HG03469 (cell line): ENCODE measurements at regions not wholly inside any gene's neighbourhood (a gene's known extent, or its start where the extent isn't known, plus 50 kb on each side); places are given as distances from the start of the nearest gene placed in this dataset.
"Not testable (repeated sequence)": the region's sequence is repeated elsewhere in the genome, so short reads cannot be mapped to it uniquely, and the experiment has no call there.

Source experiments
- ATAC-seq: cut with Tn5 transposase; IDR thresholded peaks from one replicate; pipeline ENCODE4 v1.9.1; 2021; ENCODE audit warnings: mild to moderate bottlenecking, moderate library complexity, moderate number of reproducible peaks; ENCODE audit not compliant: unreplicated experiment

DNA sequence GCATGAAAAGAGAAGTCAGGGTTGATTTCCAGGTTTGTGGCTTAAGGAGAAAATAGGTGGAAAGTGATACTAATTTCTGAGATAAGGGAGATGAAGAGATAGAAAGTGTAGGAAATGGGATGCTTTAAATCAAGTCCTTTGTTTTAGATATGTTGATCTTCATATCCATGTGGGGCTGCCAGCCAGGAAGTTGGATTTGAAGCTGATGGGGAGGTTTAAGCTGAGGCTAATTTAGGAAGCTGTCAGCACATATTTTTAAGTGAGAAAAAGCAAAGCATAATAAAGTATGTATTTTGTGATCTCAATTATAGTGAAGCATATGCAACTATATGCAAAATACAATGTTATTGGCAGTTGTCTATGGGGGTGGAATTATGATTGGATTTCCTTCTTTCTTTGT, 428.4 kb downstream of the CSNK1G3 start:
- ATAC-seq = no peak

DNA sequence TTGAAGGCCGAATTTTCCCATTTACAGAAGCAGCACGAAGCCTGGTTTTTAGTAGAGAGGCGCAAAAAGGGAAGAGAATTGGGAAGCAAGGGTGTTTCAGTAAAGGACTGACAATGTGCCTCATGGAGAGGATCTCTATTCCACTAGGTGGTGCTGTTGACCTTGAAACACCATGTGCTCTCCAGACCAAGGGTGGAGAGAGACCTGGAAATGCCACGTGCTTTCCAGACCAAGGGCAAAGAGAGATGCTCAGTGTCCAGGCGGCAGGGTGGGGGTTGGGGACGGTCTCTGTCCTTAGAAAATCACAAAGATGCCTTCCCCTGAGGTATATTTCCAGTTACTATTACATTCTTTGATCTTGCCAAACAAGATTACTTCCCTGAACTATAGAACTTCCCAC, 425.3 kb downstream of the CSNK1G3 start:
- no peak for ATAC-seq

DNA sequence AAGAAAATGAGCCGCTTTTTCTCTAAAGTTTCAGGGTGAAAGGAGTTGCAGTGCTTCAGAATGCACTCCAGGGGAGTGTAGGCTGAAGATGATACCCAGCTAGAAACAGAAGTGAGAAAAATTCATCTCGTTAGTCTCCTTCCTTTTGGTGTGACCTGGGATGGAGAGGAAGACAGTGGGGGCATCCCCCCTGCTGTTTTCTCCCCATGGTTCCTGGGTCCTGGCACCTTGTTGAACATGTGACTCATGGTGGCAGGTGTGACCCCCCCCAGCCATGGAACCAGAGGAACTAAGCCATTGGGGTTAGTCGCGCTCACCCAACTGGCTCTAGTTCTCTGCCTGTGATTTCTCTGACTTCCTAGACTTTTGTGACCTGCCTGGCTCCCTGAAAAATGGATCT, 424.6 kb downstream of the CSNK1G3 start:
- ATAC-seq = no peak

GRCh38 chr5:123933812-123934211, 421.8 kb downstream of the CSNK1G3 start:
- ATAC-seq = not testable (repeated sequence)

GRCh38 chr5:123929055-123929474, 417.1 kb downstream of the CSNK1G3 start:
- no peak for ATAC-seq

DNA sequence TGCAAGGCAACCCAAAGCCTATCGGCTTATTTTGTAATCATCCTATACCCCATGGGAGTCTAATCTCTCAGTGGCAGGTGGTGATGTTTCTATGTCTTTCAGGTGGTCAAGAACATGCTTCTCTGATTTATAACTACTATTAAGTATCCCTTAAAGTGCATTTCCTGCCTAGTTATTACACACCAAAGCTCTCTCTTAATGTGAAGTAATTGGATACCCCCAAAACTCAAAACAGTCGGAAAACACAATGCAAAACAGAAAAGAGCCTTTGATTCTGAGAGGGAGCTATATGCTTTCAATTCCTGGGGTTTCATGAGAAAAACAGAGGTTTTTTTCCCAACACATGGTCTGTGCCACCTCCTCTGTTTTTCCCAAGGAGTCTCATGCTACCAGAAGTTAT, 416.4 kb downstream of the CSNK1G3 start:
- no peak for ATAC-seq

DNA sequence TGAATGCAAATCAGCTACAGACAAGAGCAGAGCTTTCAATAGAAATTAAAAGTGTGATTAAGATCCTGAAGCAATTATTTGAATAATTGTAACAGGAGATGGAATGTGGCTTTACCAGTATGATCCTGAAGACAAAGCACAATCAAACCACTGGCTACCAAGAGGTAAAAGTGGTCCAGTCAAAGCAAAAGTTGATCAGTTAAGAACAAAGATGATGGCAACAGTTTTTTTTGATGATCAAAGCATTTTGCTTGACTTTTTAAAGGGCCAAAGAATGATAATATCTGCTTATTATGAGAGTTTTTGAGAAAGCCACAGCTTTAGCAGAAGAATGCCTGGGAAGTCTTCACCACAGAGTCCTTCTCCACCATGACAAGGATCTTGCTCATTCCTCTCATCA, 409.2 kb downstream of the CSNK1G3 start:
- no peak for ATAC-seq

DNA sequence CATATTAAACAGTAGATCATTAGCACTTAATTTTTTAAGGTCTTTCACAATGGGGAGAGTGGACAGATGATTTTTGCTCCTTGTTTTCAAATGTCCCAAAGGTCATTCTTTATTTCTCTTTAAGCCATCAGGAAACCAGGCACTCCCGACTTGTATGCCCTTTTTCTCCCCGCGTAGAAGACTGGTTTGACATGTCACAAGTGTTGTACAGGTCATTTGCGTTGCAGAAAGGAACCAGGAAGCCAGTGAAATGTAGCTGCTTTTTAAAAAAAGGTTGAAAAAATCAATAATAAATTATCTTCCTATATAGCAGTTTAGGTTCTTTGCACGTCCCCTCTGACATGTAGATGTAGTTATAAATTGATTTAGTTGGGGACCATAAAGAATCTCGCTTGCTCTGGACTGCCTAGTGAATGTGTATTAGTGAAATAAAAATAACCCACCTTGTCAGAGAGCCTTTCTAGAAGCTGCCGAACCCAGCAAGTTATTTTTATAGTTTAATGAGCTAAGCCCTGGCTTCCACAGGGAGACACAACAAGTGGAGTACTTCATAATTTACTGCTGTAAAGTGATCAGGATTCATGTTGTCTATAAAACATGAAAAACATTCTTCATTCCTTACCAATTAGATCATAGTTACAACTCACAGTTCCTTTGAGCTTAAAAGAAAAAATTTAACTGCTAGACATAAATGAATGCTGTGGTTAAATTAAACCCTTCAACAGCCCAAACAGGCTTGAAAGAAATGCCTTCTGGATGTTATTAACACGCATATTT, 404.6 kb downstream of the CSNK1G3 start:
- no peak for ATAC-seq

DNA sequence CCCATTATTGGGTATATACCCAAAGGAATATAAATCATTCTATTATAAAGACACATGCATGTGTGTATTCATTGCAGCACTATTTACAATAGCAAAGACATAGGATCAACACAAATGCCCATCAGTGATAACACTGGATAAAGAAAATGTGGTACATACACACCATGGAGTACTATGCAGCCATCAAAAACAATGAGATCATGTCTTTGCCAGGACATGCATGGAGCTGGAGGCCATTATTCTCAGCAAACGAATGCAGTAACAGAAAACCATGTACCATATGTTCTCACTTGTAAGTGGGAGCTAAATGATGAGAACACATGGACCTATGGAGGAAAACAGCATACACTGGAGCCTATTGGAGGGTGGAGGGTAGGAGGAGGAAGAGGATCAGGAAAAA, 402.4 kb downstream of the CSNK1G3 start:
- ATAC-seq = no peak

DNA sequence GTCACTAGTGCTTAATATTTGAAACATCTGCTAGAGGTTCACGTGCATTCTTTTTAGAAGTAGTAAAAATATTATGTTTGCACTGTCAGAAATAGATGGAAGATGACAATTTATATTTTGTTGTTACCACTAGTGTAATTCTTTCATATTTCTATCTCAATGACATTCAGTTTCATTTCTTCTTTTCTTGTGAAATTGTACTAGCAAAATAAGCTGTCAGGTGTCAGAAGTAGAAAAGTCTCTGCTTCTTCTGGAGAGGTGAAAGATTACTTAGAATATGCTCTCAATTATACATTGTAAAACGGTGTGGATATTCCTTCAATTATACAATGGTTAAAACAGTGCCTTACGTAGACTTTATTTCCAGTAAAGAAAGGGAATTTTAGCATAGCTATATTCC, 395.4 kb downstream of the CSNK1G3 start:
- ATAC-seq = no peak

GRCh38 chr5:123906698-123907295, 394.8 kb downstream of the CSNK1G3 start:
- ATAC-seq = no peak

DNA sequence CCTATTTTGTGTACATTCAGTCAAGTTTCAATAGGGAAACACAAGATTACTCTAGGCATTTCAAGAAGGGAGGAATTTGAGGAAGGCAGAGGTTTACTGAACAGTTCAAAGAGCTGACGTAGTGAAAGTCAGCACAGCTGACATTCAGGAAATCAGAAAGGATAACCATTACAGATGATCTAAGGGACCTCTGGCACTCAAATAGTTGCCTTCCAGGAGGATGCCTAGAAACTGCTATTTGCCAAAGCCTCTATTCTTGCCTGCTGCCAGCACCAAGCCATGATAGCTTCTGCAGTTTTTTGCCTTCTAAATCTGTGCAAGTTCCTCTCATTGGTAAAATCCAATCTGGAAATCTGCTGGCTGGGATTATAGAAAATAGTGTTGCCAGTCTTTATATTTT, 373.1 kb downstream of the CSNK1G3 start:
- ATAC-seq = no peak

GRCh38 chr5:123882965-123883345, 371.0 kb downstream of the CSNK1G3 start:
- ATAC-seq = no peak

GRCh38 chr5:123882319-123882964, 370.5 kb downstream of the CSNK1G3 start:
- no peak for ATAC-seq

GRCh38 chr5:123881759-123882244, 369.8 kb downstream of the CSNK1G3 start:
- no peak for ATAC-seq

GRCh38 chr5:123880875-123881274, 368.9 kb downstream of the CSNK1G3 start:
- no peak for ATAC-seq

DNA sequence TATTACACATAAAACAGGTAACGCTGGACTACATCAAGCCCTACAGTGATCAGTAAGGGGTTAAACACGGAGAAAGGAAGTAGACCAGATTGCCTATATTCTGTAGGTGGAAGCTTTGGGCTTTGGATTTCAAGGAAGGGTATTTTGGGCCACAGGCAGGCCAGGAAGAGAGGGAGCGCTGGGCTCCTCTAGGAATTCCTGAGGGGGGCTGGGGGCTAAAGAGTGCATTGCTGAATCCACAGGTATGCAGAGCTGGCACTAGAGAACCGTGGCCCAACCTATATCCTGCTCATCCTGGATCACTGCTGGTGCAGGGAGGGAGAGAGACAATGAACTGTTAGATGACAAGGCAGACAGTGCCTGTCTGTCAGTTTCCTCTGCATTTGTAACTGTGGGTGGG, 367.1 kb downstream of the CSNK1G3 start:
- no peak for ATAC-seq

DNA sequence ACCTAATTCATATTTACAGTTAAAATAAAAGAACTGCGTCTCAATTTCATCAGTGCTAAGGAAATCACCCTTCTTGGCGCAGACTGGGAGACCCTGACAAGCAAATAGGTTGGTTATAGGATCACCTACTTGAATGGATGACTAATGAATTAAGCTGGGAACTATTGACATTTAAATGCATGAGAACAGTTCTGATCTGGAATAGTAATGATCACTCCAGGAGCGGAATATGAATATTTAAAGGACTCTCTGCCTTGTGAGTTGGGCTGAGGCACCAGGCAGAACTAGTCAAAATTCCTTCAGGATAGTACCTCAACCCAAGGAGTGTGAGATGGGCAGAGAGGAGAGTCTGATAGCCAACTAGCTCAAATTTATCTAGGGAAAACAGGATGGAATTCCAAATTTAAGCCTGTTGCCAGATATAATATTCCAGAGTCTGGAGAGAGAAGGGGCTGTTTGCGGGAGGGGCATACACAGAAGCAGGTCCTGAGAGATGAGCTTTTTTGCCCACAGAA, 364.4 kb downstream of the CSNK1G3 start:
- ATAC-seq = no peak

GRCh38 chr5:123875561-123876275, 363.7 kb downstream of the CSNK1G3 start:
- ATAC-seq = no peak

GRCh38 chr5:123874600-123875201, 362.7 kb downstream of the CSNK1G3 start:
- ATAC-seq = no peak

- ATAC-seq = no peak
Measured at GRCh38 chr5:123873846-123874245, 361.9 kb downstream of the CSNK1G3 start.
